Adrenal gland (tissue), 5 donors: ENCODE measurements at regions not wholly inside any gene's neighbourhood (a gene's known extent, or its start where the extent isn't known, plus 50 kb on each side); places are given as distances from the start of the nearest gene placed in this dataset.

Source experiments
- POLR2A ChIP-seq, 2 donors: fragments of 450-650 bp; IDR thresholded peaks; one replicate each; pipeline ENCODE4 v1.6.1; 2017; ENCODE audit warnings: antibody characterized with exemption in 2 of 2, mild to moderate bottlenecking in 2 of 2, moderate library complexity in 1 of 2
- TF ChIP-seq, protein P1 (sequence below), 6 experiments: fragments of 450-650 bp in 4 of 6; fragments of 200-600 bp in 2 of 6; sonication (generic) in 1 of 6; IDR thresholded peaks; 1 replicate in 5 of 6; 2 replicates in 1 of 6; pipeline versions ENCODE4 v1.5.1 to v1.8.0; 2016 to 2021; ENCODE audit warnings: antibody characterized with exemption in 6 of 6, mild to moderate bottlenecking in 2 of 6, moderate library complexity in 1 of 6
- donor health status: DM: no; HTN: no; CAD: no.

DNA sequence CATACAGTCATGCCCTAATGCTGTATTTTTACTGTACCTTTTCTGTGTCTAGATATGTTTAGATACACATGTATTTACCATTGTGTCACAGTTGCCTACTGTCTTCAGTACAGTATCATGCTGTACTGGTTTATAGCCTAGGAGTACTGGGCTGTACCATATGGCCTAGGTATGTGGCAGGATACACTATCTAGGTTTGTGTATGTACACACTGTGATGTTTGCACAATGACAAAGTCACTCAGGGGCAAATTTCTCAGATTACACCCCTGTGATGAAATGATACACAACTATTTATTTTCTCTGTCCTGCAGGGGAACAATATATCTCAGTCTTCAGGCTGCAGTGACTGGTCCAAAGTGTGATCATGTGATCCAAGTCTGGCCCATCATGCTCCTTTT is 1076.1 kb downstream of the VRK1 start:
- TF ChIP-seq, protein P1, sequence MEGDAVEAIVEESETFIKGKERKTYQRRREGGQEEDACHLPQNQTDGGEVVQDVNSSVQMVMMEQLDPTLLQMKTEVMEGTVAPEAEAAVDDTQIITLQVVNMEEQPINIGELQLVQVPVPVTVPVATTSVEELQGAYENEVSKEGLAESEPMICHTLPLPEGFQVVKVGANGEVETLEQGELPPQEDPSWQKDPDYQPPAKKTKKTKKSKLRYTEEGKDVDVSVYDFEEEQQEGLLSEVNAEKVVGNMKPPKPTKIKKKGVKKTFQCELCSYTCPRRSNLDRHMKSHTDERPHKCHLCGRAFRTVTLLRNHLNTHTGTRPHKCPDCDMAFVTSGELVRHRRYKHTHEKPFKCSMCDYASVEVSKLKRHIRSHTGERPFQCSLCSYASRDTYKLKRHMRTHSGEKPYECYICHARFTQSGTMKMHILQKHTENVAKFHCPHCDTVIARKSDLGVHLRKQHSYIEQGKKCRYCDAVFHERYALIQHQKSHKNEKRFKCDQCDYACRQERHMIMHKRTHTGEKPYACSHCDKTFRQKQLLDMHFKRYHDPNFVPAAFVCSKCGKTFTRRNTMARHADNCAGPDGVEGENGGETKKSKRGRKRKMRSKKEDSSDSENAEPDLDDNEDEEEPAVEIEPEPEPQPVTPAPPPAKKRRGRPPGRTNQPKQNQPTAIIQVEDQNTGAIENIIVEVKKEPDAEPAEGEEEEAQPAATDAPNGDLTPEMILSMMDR (IDR thresholded peaks at IDR 0.05), result no peak
- no peak for TF ChIP-seq POLR2A (IDR thresholded peaks at IDR 0.05)
